Endothelial cell of umbilical vein (primary cell): ENCODE measurements at regions not wholly inside any gene's neighbourhood (a gene's known extent, or its start where the extent isn't known, plus 50 kb on each side); places are given as distances from the start of the nearest gene placed in this dataset.

Experiments
- BruUV-seq: library from RNA; stranded (reverse); fragments of 400-500 nt; replicated peaks from 2 replicates; lab custom pipeline; 2021; lab: Mats Ljungman, UMichigan
- CTCF ChIA-PET: fragments of 300-600, 350-600 bp; sonication (Branson Sonifier 250); formaldehyde crosslinking; loops from one replicate; lab custom pipeline; 2021; ENCODE audit warnings: antibody characterized with exemption, inconsistent platforms; lab: Charles Lee
- POLR2A ChIA-PET: fragments of 300-600, 350-600 bp; sonication (Branson Sonifier 250); formaldehyde crosslinking; loops from one replicate; lab custom pipeline; 2021; ENCODE audit warnings: antibody characterized with exemption, inconsistent platforms; lab: Charles Lee
- DNase-seq: peaks from one replicate; pipeline ENCODE4 v3.0.0-alpha.2; 2011; ENCODE audit warnings: low read depth, low spot score
- FAIRE-seq: peaks from 2 replicates; lab custom pipeline; 2011; peaks lifted over from hg19 to GRCh38; lab: Jason Lieb, UNC
- H2AFZ ChIP-seq: 2 replicates; pipeline ENCODE4 v1.6.0; 2012; ENCODE audit warnings: low read depth, low read length, control low read depth, inconsistent platforms
- H3K27ac ChIP-seq: 2 replicates; pipeline ENCODE4 v1.5.1; 2011; ENCODE audit warnings: low read depth, mild to moderate bottlenecking, control low read depth, low read length, moderate library complexity; ENCODE audit not compliant: insufficient read depth
- H3K27me3 ChIP-seq, 2 experiments: 2 replicates each; pipeline versions ENCODE4 v1.6.0 to v1.6.1; 2011; ENCODE audit warnings: low read length in 2 of 2, mixed read lengths in 1 of 2; ENCODE audit not compliant: control insufficient read depth in 2 of 2, insufficient read depth in 2 of 2
- H3K36me3 ChIP-seq, 2 experiments: 2 replicates in 1 of 2; 3 replicates in 1 of 2; pipeline ENCODE4 v1.5.1; 2011; ENCODE audit warnings: low read length in 2 of 2, mild to moderate bottlenecking in 1 of 2, moderate library complexity in 1 of 2; ENCODE audit not compliant: control insufficient read depth in 2 of 2, insufficient read depth in 2 of 2; ENCODE audit errors: extremely low read depth in 1 of 2
- H3K4me1 ChIP-seq: 3 replicates; pipeline ENCODE4 v1.5.1; 2011; ENCODE audit warnings: mild to moderate bottlenecking, low read length; ENCODE audit not compliant: control insufficient read depth, insufficient read depth; ENCODE audit errors: extremely low read depth
- H3K4me2 ChIP-seq: 2 replicates; pipeline ENCODE4 v1.6.1; 2011; ENCODE audit warnings: low read length, control low read depth, mixed read lengths; ENCODE audit not compliant: insufficient read depth
- H3K4me3 ChIP-seq, 3 experiments: fragments of 200-600 bp in 1 of 3; sonication (generic), shearing (Covaris generic) in 1 of 3; replicated peaks in 1 of 3; 2 replicates each; pipeline ENCODE4 v1.5.1; 2011 to 2016; ENCODE audit warnings: control low read depth in 3 of 3, low read length in 3 of 3, mild to moderate bottlenecking in 2 of 3, inconsistent platforms in 1 of 3, low read depth in 1 of 3, moderate library complexity in 1 of 3; ENCODE audit not compliant: insufficient read depth in 1 of 3
- H3K79me2 ChIP-seq: 2 replicates; pipeline ENCODE4 v1.6.0; 2012; ENCODE audit warnings: low read length, inconsistent platforms; ENCODE audit not compliant: control insufficient read depth, insufficient read depth
- H3K9ac ChIP-seq: replicated peaks from 2 replicates; pipeline ENCODE3; 2011; ENCODE audit warnings: low read length, control low read depth; ENCODE audit not compliant: insufficient read depth; ENCODE audit errors: extremely low read depth
- H3K9me1 ChIP-seq: replicated peaks from 3 replicates; pipeline ENCODE4 v1.6.0; 2011; ENCODE audit warnings: mild to moderate bottlenecking, low read length; ENCODE audit not compliant: control insufficient read depth, insufficient read depth; ENCODE audit errors: extremely low read depth
- H3K9me3 ChIP-seq: replicated peaks from 2 replicates; pipeline ENCODE4 v1.5.1; 2012; ENCODE audit warnings: low read length, inconsistent platforms; ENCODE audit not compliant: control insufficient read depth, insufficient read depth
- H4K20me1 ChIP-seq: replicated peaks from 2 replicates; pipeline ENCODE3; 2011; ENCODE audit warnings: mild to moderate bottlenecking, low read length; ENCODE audit not compliant: control insufficient read depth, insufficient read depth; ENCODE audit errors: extremely low read depth
- EZH2 ChIP-seq: IDR thresholded peaks from 2 replicates; pipeline ENCODE4 v1.6.1; 2012; ENCODE audit warnings: borderline replicate concordance, low read depth, mild to moderate bottlenecking, moderate library complexity, low read length, inconsistent platforms; ENCODE audit not compliant: severe bottlenecking
- FOS ChIP-seq: IDR thresholded peaks from 2 replicates; pipeline ENCODE4 v1.6.1; 2011; ENCODE audit warnings: mild to moderate bottlenecking, low read length, moderate library complexity, borderline replicate concordance; ENCODE audit not compliant: insufficient read depth
- GATA2 ChIP-seq: IDR thresholded peaks from 2 replicates; pipeline ENCODE4 v1.7.0; 2011; ENCODE audit warnings: low read depth, mild to moderate bottlenecking, moderate library complexity, mixed read lengths, low read length; ENCODE audit not compliant: insufficient read length, insufficient read depth
- JUN ChIP-seq: IDR thresholded peaks from 2 replicates; pipeline ENCODE4 v1.6.1; 2011; ENCODE audit warnings: borderline replicate concordance, low read depth; ENCODE audit not compliant: insufficient read length, insufficient read depth
- MYC ChIP-seq: IDR thresholded peaks from one replicate; pipeline ENCODE4 v1.6.1; 2011; ENCODE audit warnings: mild to moderate bottlenecking, low read depth, low read length
- POLR2A ChIP-seq: IDR thresholded peaks from 2 replicates; pipeline ENCODE4 v1.6.1; 2012; ENCODE audit warnings: low read depth, mild to moderate bottlenecking, control low read depth, low read length
- POLR2AphosphoS5 ChIP-seq: IDR thresholded peaks from 2 replicates; pipeline ENCODE4 v1.6.1; 2012; ENCODE audit warnings: low read depth, mild to moderate bottlenecking, control low read depth, low read length, moderate library complexity; ENCODE audit not compliant: insufficient read depth
- dilution Hi-C: fragments of 300-500 bp; cut with MboI; formaldehyde crosslinking; loops from one replicate; pipeline ENCODE4 v1.15.0; 2019; ENCODE audit warnings: low sequenced_read_pairs; ENCODE audit not compliant: extremely low pct_ligation_motif_present
- intact Hi-C: fragments of 100-400 bp; cut with micrococcal nuclease; formaldehyde crosslinking; loops from one replicate; pipeline ENCODE4 v1.10.0; 2022
- TF ChIP-seq, protein P1 (sequence below), 2 donors: IDR thresholded peaks; 1 replicate in 1 of 2; 2 replicates in 1 of 2; pipeline ENCODE4 v1.5.1; 2011; ENCODE audit warnings: low read length in 2 of 2, mild to moderate bottlenecking in 2 of 2, moderate library complexity in 2 of 2, control low read depth in 1 of 2, inconsistent platforms in 1 of 2, low read depth in 1 of 2; ENCODE audit not compliant: insufficient read depth in 1 of 2; ENCODE audit errors: extremely low read depth in 1 of 2
- TF ChIP-seq, protein P2 (sequence below): IDR thresholded peaks from 2 replicates; pipeline ENCODE4 v1.6.1; 2011; ENCODE audit not compliant: insufficient read depth, insufficient read length

DNA sequence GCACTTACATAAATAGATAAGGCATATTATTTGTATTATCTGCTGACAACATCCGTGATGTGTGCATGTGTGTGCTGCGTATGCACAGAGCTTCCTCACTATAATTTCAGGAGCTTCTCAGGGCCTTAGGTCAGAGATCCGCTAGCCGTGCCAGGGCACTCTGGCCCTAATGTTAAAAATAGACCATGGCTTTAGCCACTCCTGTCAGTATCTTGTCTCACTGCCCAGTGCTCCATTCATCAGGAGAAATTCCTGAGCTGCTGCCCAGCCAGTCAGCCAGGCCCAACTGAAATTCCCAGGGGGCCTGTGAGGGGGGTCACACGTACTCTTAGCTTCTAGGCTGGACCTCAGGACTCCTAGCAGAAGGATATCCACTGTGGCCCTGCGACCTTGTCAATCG, 70.0 kb upstream of the ABHD2 start:
- Histone ChIP-seq H3K36me3 (no peaks in the 10 kb centered on the region), H3K4me2 (no peak overlapping the region), H3K4me1 (no peaks in the 10 kb centered on the region), H3K9me1 (no peaks in the 10 kb centered on the region), H4K20me1 (no peaks in the 10 kb centered on the region), H3K4me3 (no peak overlapping the region), H3K27ac (no peak overlapping the region), H3K79me2 (no peaks in the 10 kb centered on the region), H3K9me3 (no peaks in the 10 kb centered on the region), H3K9ac (no peak overlapping the region), H3K27me3 (peaks cover 8 to 22% of the 10 kb centered on the region in 2 experiments), H2AFZ (no peak overlapping the region)
- DNase-seq (no peak), FAIRE-seq (no peak)
- intact Hi-C loops: no loop called here
- BruUV-seq: no TSS peak
- ChIA-PET POLR2A (no interaction called here), CTCF (interaction anchor here (0.7 to 4.8 kb wide), 12 partner anchors 8 to 394 kb away, joined by 3 to 82 read pairs (median 4); no protein-coding TSS in a partner anchor)
- dilution Hi-C loops: no loop called here
- TF ChIP-seq GATA2 (no peak), FOS (no peak), JUN (no peak), MYC (no peak)
- TF ChIP-seq, protein P1, sequence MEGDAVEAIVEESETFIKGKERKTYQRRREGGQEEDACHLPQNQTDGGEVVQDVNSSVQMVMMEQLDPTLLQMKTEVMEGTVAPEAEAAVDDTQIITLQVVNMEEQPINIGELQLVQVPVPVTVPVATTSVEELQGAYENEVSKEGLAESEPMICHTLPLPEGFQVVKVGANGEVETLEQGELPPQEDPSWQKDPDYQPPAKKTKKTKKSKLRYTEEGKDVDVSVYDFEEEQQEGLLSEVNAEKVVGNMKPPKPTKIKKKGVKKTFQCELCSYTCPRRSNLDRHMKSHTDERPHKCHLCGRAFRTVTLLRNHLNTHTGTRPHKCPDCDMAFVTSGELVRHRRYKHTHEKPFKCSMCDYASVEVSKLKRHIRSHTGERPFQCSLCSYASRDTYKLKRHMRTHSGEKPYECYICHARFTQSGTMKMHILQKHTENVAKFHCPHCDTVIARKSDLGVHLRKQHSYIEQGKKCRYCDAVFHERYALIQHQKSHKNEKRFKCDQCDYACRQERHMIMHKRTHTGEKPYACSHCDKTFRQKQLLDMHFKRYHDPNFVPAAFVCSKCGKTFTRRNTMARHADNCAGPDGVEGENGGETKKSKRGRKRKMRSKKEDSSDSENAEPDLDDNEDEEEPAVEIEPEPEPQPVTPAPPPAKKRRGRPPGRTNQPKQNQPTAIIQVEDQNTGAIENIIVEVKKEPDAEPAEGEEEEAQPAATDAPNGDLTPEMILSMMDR (IDR thresholded peaks at IDR 0.05; ENCODE audit: extremely low read depth in 1 of 2, insufficient read depth in 1 of 2, low read depth in 1 of 2, low read length in 2 of 2): no peak

DNA sequence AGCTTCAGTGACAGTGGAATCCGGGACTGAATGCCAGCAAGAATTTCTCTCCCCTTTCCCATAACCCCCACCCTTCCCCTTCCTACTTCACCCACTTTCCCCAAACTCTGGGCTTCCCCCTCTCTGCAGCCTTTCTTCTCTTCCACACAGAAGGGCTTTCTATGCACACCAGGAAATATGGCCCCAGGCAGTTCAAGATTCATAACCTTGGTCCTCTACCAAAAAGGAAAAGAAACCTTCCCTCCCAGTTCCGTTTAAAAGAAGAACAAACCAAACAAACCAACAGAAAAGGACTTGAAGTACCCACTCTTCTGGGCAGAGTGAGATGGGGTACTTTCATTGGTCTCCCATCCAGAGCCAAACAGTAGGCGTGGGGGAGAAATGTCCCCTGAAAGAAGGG, 68.8 kb upstream of the ABHD2 start:
- H2AFZ ChIP-seq: no peak overlapping the region
- TF ChIP-seq GATA2: no peak
- TF ChIP-seq MYC: no peak
- no peak for TF ChIP-seq FOS
- TF ChIP-seq POLR2A: no peak
- TF ChIP-seq POLR2AphosphoS5: no peak
- no peak for TF ChIP-seq JUN
- TF ChIP-seq, protein P2, sequence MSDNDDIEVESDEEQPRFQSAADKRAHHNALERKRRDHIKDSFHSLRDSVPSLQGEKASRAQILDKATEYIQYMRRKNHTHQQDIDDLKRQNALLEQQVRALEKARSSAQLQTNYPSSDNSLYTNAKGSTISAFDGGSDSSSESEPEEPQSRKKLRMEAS: no peak
- TF ChIP-seq, protein P1 (IDR thresholded peaks at IDR 0.05; ENCODE audit: extremely low read depth in 1 of 2, insufficient read depth in 1 of 2, low read depth in 1 of 2, low read length in 2 of 2): no peak
- no peak for TF ChIP-seq EZH2
- intact Hi-C loops (no loop called here), dilution Hi-C loops (no loop called here)
- no peak overlapping the region for H3K4me3 ChIP-seq
- no peak overlapping the region for H3K9ac ChIP-seq
- H3K36me3 ChIP-seq: no peaks in the 10 kb centered on the region
- POLR2A ChIA-PET: no interaction called here
- FAIRE-seq (no peak), DNase-seq (no peak)
- H3K27ac ChIP-seq: no peak overlapping the region
- H3K4me1 ChIP-seq: no peaks in the 10 kb centered on the region
- no peak overlapping the region for H3K4me2 ChIP-seq
- no TSS peak for BruUV-seq
- H4K20me1 ChIP-seq: no peaks in the 10 kb centered on the region
- peaks cover 6 to 20% of the 10 kb centered on the region in 2 experiments for H3K27me3 ChIP-seq
- no peaks in the 10 kb centered on the region for H3K9me1 ChIP-seq
- no peaks in the 10 kb centered on the region for H3K9me3 ChIP-seq
- H3K79me2 ChIP-seq: no peaks in the 10 kb centered on the region
- CTCF ChIA-PET: interaction anchor here (1.5 to 4.8 kb wide), 2 partner anchors 115 to 125 kb away, joined by 3 to 82 read pairs; no protein-coding TSS in a partner anchor
